ENCODE measurements at regions not wholly inside any gene's neighbourhood (a gene's known extent, or its start where the extent isn't known, plus 50 kb on each side); places are given as distances from the start of the nearest gene placed in this dataset.

DNA sequence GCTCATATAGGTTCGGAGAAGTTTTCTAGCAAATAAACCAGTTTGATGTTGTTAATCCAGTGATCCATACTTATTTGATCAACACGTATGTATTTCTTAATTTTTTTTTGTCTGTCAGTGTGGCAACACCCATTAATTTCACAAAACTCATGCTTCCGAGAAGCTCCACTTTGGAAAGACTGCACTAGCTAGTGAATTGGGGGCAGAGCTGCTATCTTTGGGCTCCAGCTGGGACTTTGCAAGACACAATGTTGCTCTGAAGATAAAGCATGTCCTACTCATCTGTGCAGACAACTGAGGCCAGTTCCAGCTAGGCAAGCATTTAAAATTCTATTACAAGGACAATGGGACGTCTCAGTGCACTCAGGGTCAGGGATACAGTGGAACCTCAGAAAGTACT lies 298.4 kb downstream of the NUAK1 start:
- TF ChIP-seq EZH2 (conservative IDR thresholded peaks at IDR 0.05; ENCODE audit: low read depth, low read length), result no peak
- no peak for TF ChIP-seq ZNF451 (CRISPR knock-in tag; IDR thresholded peaks at IDR 0.05)
- TF ChIP-seq ZSCAN20 (CRISPR knock-in tag; IDR thresholded peaks at IDR 0.05; ENCODE audit: borderline replicate concordance), result no peak
- TF ChIP-seq TARDBP (CRISPR knock-in tag; IDR thresholded peaks at IDR 0.05), result no peak
- no peak for TF ChIP-seq BCL6 (CRISPR knock-in tag; IDR thresholded peaks at IDR 0.05)
- no peak for TF ChIP-seq POLR2AphosphoS5 (IDR thresholded peaks at IDR 0.05; ENCODE audit: low read depth, low read length)
- TF ChIP-seq, protein P1, sequence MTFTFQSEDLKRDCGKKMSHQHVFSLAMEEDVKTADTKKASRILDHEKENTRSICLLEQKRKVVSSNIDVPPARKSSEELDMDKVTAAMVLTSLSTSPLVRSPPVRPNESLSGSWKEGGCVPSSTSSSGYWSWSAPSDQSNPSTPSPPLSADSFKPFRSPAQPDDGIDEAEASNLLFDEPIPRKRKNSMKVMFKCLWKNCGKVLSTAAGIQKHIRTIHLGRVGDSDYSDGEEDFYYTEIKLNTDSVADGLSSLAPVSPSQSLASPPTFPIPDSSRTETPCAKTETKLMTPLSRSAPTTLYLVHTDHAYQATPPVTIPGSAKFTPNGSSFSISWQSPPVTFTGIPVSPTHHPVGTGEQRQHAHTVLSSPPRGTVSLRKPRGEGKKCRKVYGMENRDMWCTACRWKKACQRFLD (CRISPR knock-in tag; IDR thresholded peaks at IDR 0.05; ENCODE audit: borderline replicate concordance), result no peak
- TF ChIP-seq, protein P2, sequence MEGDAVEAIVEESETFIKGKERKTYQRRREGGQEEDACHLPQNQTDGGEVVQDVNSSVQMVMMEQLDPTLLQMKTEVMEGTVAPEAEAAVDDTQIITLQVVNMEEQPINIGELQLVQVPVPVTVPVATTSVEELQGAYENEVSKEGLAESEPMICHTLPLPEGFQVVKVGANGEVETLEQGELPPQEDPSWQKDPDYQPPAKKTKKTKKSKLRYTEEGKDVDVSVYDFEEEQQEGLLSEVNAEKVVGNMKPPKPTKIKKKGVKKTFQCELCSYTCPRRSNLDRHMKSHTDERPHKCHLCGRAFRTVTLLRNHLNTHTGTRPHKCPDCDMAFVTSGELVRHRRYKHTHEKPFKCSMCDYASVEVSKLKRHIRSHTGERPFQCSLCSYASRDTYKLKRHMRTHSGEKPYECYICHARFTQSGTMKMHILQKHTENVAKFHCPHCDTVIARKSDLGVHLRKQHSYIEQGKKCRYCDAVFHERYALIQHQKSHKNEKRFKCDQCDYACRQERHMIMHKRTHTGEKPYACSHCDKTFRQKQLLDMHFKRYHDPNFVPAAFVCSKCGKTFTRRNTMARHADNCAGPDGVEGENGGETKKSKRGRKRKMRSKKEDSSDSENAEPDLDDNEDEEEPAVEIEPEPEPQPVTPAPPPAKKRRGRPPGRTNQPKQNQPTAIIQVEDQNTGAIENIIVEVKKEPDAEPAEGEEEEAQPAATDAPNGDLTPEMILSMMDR (CRISPR knock-in tag; IDR thresholded peaks at IDR 0.05), result no peak
- no peak for TF ChIP-seq POLR2A (IDR thresholded peaks at IDR 0.05; ENCODE audit: insufficient read depth in 1 of 2, low read depth in 2 of 2, low read length in 2 of 2)
- no peak for TF ChIP-seq ATF7 (IDR thresholded peaks at IDR 0.05)
- no peak for TF ChIP-seq ATF7 (CRISPR knock-in tag; IDR thresholded peaks at IDR 0.05)
- TF ChIP-seq TBP (CRISPR knock-in tag; IDR thresholded peaks at IDR 0.05), result no peak
- TF ChIP-seq FOXK1 (CRISPR knock-in tag; IDR thresholded peaks at IDR 0.05; ENCODE audit: borderline replicate concordance, low read depth), result no peak
- no peak for TF ChIP-seq CREB3 (CRISPR knock-in tag; IDR thresholded peaks at IDR 0.05)
